GM21825 (cell line): ENCODE measurements at regions not wholly inside any gene's neighbourhood (a gene's known extent, or its start where the extent isn't known, plus 50 kb on each side); places are given as distances from the start of the nearest gene placed in this dataset.
"Not testable (repeated sequence)": the region's sequence is repeated elsewhere in the genome, so short reads cannot be mapped to it uniquely, and the experiment has no call there.

ENCODE experiments used
- ATAC-seq: cut with Tn5 transposase; IDR thresholded peaks from one replicate; pipeline ENCODE4 v1.9.1; 2021; ENCODE audit warnings: mild to moderate bottlenecking, moderate library complexity; ENCODE audit not compliant: unreplicated experiment

- no peak for ATAC-seq
Measured at GRCh38 chr6:78500299-78501089, 366.9 kb upstream of the IRAK1BP1 start.

- ATAC-seq = no peak
Measured at GRCh38 chr6:78502386-78502887, 364.9 kb upstream of the IRAK1BP1 start.

GRCh38 chr6:78505178-78505577 lies 362.2 kb upstream of the IRAK1BP1 start:
- ATAC-seq = no peak

- ATAC-seq = no peak
Measured at GRCh38 chr6:78511009-78511408, 356.3 kb upstream of the IRAK1BP1 start.

GRCh38 chr6:78513856-78514255 lies 353.5 kb upstream of the IRAK1BP1 start:
- ATAC-seq = no peak

- ATAC-seq = no peak
Measured at GRCh38 chr6:78515271-78515670, 352.1 kb upstream of the IRAK1BP1 start.

- ATAC-seq = no peak
Measured at GRCh38 chr6:78517399-78517798, 350.0 kb upstream of the IRAK1BP1 start.

GRCh38 chr6:78523622-78524021 lies 343.7 kb upstream of the IRAK1BP1 start:
- no peak for ATAC-seq

GRCh38 chr6:78525976-78526375 lies 341.4 kb upstream of the IRAK1BP1 start:
- ATAC-seq = no peak

- ATAC-seq = no peak
Measured at GRCh38 chr6:78526432-78526831, 340.9 kb upstream of the IRAK1BP1 start.

- no peak for ATAC-seq
Measured at GRCh38 chr6:78528926-78529325, 338.4 kb upstream of the IRAK1BP1 start.

- no peak for ATAC-seq
Measured at GRCh38 chr6:78530208-78530607, 337.1 kb upstream of the IRAK1BP1 start.

- no peak for ATAC-seq
Measured at GRCh38 chr6:78533426-78533825, 333.9 kb upstream of the IRAK1BP1 start.

GRCh38 chr6:78533876-78534275 lies 333.5 kb upstream of the IRAK1BP1 start:
- ATAC-seq = no peak

- ATAC-seq = no peak
Measured at GRCh38 chr6:78538002-78538401, 329.3 kb upstream of the IRAK1BP1 start.

- ATAC-seq = not testable (repeated sequence)
Measured at GRCh38 chr6:78547636-78548035, 319.7 kb upstream of the IRAK1BP1 start.

GRCh38 chr6:78551361-78551760 lies 316.0 kb upstream of the IRAK1BP1 start:
- no peak for ATAC-seq

- ATAC-seq = no peak
Measured at GRCh38 chr6:78552435-78552834, 314.9 kb upstream of the IRAK1BP1 start.

GRCh38 chr6:78554341-78554740 lies 313.0 kb upstream of the IRAK1BP1 start:
- no peak for ATAC-seq

GRCh38 chr6:78559056-78559455 lies 308.3 kb upstream of the IRAK1BP1 start:
- no peak for ATAC-seq

GRCh38 chr6:78561015-78561414 lies 306.3 kb upstream of the IRAK1BP1 start:
- no peak for ATAC-seq

GRCh38 chr6:78565997-78566396 lies 301.4 kb upstream of the IRAK1BP1 start:
- no peak for ATAC-seq

- no peak for ATAC-seq
Measured at GRCh38 chr6:78570044-78570443, 297.3 kb upstream of the IRAK1BP1 start.
